ENCODE measurements at regions not wholly inside any gene's neighbourhood (a gene's known extent, or its start where the extent isn't known, plus 50 kb on each side); places are given as distances from the start of the nearest gene placed in this dataset.

DNA sequence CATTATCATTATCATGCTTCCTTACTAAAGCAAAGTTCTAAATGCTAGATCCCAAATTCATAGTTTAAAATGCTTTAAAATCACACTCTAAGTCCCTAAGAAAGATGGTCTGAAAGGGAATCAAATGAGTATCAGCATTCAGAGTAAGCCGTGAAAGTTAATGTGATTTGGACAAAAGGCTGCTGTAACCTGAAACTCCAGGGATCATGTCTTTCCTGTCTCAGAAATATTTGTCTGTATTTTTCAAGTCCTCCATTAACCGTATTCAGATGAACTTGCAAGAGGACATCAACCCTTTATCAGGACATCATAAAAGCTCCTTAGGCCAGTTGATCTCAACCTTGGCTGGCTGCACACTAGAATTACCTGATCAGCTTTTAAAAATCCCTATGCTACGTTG lies 324.3 kb upstream of the PKDCC start:
- TF ChIP-seq, protein P1, sequence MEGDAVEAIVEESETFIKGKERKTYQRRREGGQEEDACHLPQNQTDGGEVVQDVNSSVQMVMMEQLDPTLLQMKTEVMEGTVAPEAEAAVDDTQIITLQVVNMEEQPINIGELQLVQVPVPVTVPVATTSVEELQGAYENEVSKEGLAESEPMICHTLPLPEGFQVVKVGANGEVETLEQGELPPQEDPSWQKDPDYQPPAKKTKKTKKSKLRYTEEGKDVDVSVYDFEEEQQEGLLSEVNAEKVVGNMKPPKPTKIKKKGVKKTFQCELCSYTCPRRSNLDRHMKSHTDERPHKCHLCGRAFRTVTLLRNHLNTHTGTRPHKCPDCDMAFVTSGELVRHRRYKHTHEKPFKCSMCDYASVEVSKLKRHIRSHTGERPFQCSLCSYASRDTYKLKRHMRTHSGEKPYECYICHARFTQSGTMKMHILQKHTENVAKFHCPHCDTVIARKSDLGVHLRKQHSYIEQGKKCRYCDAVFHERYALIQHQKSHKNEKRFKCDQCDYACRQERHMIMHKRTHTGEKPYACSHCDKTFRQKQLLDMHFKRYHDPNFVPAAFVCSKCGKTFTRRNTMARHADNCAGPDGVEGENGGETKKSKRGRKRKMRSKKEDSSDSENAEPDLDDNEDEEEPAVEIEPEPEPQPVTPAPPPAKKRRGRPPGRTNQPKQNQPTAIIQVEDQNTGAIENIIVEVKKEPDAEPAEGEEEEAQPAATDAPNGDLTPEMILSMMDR (IDR thresholded peaks at IDR 0.05; ENCODE audit: low read depth, low read length), result no peak
- no peak for DNase-seq (ENCODE audit: extremely low read depth, low read depth)

DNA sequence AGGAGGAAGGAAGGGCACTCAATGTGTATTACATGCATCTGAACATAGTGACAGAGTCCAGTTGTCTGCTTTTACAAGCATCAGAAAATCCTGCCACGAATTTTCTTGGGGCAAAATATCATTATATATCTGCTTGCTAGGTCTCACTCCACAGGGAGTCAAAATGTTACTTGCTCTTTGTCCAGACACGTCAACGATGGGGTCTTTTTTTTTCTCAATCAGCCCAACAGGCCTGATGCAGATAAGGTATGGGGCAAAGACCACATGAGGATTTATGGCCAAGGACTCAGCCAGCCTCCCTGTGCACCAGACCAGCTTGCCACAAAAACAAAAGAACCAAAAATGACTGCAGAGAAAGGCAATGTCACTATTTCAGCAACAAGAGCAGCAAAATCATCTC lies 323.4 kb upstream of the PKDCC start:
- no peak for DNase-seq (ENCODE audit: extremely low read depth, low read depth)
- TF ChIP-seq, protein P1 (IDR thresholded peaks at IDR 0.05; ENCODE audit: low read depth, low read length), result no peak

DNA sequence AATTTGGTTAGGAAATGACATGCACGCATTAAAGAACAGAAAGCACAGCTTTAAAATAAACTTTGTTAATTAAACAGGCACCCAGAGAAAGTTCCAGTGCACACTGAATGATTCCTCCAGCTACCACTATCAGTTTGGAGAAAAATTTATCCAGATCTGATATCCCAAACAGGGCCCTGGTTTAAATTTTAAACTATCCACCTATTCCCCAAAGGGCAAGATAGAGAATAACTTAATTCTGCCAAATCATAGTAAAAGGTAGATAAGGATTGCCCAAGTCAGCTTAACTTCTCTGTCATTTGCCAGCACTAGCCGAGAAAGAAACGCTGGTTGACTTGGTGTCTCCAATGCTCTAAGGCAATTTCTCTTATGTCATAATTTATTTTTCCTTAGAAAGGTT lies 321.9 kb upstream of the PKDCC start:
- TF ChIP-seq, protein P1 (IDR thresholded peaks at IDR 0.05; ENCODE audit: low read depth, low read length), result no peak
- DNase-seq (ENCODE audit: extremely low read depth, low read depth), result no peak

DNA sequence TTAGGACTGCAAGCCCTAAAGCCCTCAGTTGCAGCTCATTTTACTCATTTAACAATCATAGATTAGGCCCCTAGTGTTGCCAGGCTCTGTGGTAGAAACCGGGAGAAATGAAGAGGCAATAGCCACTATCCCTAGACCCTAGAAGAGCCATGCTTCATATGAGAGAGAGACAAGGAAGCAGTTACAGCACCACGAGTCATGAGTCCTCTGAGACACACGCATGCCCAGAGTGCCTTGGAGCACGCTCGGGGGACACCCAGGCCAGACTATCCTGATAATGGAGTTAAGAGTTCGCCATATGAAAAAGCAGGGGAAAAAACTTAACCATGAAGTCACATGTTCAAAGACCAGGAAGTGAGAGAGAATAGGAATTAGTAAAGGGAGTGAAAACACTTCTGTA lies 321.5 kb upstream of the PKDCC start:
- TF ChIP-seq, protein P1 (IDR thresholded peaks at IDR 0.05; ENCODE audit: low read depth, low read length), result no peak
- DNase-seq (ENCODE audit: extremely low read depth, low read depth), result no peak

DNA sequence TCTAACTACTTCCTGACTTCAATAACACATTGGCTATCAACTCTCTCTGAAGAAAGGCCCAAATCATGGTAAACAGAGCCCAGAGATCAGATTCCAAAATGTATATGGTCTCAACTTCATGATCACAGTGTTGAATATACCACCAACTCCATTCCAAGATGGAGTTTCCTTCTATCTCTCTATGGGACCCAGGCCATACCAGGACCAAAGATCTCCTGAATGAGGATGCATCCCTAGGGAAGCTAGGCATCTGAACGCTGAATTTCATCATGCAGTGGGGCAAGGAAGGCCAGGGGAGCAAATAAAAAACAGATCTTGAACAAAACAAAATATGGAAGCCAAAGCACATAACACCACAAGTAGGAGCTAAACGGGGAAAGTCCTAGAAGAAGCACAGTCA lies 320.7 kb upstream of the PKDCC start:
- TF ChIP-seq, protein P1 (IDR thresholded peaks at IDR 0.05; ENCODE audit: low read depth, low read length), result no peak
- no peak for DNase-seq (ENCODE audit: extremely low read depth, low read depth)

DNA sequence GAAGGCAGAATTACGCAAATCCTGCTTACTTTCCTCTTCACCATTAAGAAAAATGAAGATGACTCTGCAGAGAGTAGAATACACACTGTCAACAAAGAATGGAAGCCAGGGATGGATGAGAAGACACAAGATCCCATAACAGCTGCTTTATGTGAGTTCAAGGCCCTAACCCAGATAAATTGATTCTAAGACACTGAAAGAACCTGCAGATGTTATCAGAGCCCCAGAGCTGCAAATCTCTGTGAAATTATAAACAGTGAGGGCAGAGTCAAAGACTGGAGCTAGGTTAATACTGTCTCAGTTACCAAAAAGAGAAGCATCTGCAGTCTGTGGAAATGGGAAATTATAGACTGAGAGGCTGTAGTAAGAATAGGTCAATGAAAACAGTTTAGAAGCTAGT lies 320.1 kb upstream of the PKDCC start:
- DNase-seq (ENCODE audit: extremely low read depth, low read depth), result no peak
- TF ChIP-seq, protein P1 (IDR thresholded peaks at IDR 0.05; ENCODE audit: low read depth, low read length), result no peak

DNA sequence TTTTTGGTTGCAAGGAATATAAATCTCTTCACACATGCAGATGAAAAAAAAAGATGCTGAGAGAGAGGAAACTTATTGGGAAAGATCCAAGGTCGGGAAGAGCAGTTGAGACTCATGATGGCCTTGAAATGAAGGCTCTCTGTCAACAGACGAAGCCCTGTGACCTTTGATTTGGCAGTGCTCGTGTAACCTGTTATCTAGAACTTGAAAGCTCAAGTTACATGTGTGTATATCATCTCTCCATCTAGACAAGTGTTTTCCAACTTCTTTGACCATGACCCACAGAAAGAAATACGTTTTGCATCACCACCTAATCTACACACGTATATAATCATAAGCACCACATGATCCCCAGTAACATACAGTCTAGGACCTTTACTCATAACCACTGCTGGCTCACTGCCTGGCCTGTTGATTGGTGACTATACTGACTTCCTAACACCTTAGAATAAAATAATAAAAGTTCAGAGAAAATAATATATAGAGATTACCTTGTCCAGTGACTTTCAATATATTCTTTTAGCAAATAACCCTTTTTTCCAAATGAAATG lies 319.0 kb upstream of the PKDCC start:
- no peak for DNase-seq (ENCODE audit: extremely low read depth, low read depth)
- TF ChIP-seq, protein P1 (IDR thresholded peaks at IDR 0.05; ENCODE audit: low read depth, low read length), result no peak

Data from AG09319 (cell line).